ENCODE measurements at regions not wholly inside any gene's neighbourhood (a gene's known extent, or its start where the extent isn't known, plus 50 kb on each side); places are given as distances from the start of the nearest gene placed in this dataset.
"Not testable (repeated sequence)": the region's sequence is repeated elsewhere in the genome, so short reads cannot be mapped to it uniquely, and the experiment has no call there.

DNA sequence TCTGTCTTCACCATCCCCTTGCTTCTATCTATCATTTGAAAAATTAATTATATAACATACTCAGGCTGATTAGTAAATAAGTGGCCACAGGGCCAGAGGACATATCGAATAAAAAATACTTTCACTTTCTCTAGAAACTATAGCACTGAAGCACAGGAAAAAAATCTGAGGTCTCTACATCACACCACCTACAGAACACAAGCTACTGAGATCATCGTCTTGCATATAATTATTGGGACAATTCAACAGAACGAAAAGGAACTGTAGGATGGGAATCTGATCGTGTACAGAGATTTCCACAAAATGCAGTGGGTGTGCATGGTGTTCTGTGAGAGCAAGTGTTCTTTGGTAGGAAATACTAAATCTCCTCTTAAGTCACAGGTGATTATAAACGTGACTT is 289.6 kb upstream of the ERCC4 start:
- DNase-seq (no peak), ATAC-seq (no peak)
- Histone ChIP-seq H3K9me2 (replicated peaks; ENCODE audit: low read length) (no peaks in the 10 kb centered on the region), H4K20me1 (ENCODE audit: low read length) (no peaks in the 10 kb centered on the region), H3K79me2 (ENCODE audit: low read length) (no peaks in the 10 kb centered on the region), H2AFZ (ENCODE audit: low read length) (no peak overlapping the region), H3K9ac (ENCODE audit: low read length) (no peak overlapping the region), H3K4me1 (ENCODE audit: insufficient read depth, low read length) (no peaks in the 10 kb centered on the region), H3K4me3 (ENCODE audit: low read length) (no peak overlapping the region), H3K27ac (ENCODE audit: low read length) (no peak overlapping the region), H3K27me3 (ENCODE audit: low read length) (no peaks in the 10 kb centered on the region), H3K36me3 (ENCODE audit: low read depth, low read length) (no peaks in the 10 kb centered on the region), H3F3A (ENCODE audit: low read length, unreplicated experiment) (no peaks in the 10 kb centered on the region), H3K9me3 (ENCODE audit: low read length) (no peaks in the 10 kb centered on the region), H3K4me2 (ENCODE audit: low read length) (no peak overlapping the region)
- ChIA-PET CTCF (no interaction called here), POLR2A (ENCODE audit: unreplicated experiment) (no interaction called here)
- BruUV-seq (replicated peaks) = no TSS peak
- TF ChIP-seq EZH2phosphoT487 (IDR thresholded peaks at IDR 0.05; ENCODE audit: borderline replicate concordance, low read length) (no peak), EZH2 (IDR thresholded peaks at IDR 0.05; ENCODE audit: low read length, unreplicated experiment) (no peak)
- TF ChIP-seq, protein P1, sequence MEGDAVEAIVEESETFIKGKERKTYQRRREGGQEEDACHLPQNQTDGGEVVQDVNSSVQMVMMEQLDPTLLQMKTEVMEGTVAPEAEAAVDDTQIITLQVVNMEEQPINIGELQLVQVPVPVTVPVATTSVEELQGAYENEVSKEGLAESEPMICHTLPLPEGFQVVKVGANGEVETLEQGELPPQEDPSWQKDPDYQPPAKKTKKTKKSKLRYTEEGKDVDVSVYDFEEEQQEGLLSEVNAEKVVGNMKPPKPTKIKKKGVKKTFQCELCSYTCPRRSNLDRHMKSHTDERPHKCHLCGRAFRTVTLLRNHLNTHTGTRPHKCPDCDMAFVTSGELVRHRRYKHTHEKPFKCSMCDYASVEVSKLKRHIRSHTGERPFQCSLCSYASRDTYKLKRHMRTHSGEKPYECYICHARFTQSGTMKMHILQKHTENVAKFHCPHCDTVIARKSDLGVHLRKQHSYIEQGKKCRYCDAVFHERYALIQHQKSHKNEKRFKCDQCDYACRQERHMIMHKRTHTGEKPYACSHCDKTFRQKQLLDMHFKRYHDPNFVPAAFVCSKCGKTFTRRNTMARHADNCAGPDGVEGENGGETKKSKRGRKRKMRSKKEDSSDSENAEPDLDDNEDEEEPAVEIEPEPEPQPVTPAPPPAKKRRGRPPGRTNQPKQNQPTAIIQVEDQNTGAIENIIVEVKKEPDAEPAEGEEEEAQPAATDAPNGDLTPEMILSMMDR (conservative IDR thresholded peaks at IDR 0.05; ENCODE audit: low read depth, low read length) = no peak
- intact Hi-C loops (cut with micrococcal nuclease) = no loop called here

DNA sequence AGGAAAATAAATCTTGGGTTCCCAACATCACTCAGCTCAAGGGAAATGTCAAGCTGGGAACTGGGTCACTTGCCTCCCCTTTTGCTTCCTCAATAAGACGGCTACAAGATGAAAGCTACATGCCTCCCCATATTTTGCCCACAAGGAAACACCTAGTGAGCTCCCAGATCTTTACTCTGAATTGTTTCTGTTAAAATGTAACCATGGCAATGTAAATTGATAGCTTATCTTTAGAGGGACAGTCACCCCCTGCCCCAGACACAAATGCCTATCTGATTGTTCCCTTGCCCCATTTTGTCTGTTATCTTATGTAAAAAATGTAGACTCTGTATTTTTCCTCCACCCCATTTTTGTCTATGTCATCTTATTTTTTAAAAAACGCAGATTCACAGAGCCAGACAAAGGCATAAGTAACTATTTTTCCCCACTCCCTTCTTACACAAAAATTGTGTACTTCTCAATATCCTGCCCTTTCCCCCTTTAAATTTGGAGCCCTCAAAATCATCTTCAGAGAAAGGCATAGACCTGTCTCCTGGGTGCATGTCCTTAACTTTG is 288.7 kb upstream of the ERCC4 start:
- no peak overlapping the region for H2AFZ ChIP-seq (ENCODE audit: low read length)
- CTCF ChIA-PET = no interaction called here
- H3F3A ChIP-seq (ENCODE audit: low read length, unreplicated experiment) = no peaks in the 10 kb centered on the region
- DNase-seq (no peak), ATAC-seq (no peak)
- H3K4me3 ChIP-seq (ENCODE audit: low read length) = no peak overlapping the region
- H3K27me3 ChIP-seq (ENCODE audit: low read length) = no peaks in the 10 kb centered on the region
- BruUV-seq (replicated peaks) = no TSS peak
- POLR2A ChIA-PET (ENCODE audit: unreplicated experiment) = no interaction called here
- H3K9me2 ChIP-seq (replicated peaks; ENCODE audit: low read length) = no peaks in the 10 kb centered on the region
- intact Hi-C loops (cut with micrococcal nuclease) = no loop called here
- no peak overlapping the region for H3K9ac ChIP-seq (ENCODE audit: low read length)
- no peaks in the 10 kb centered on the region for H3K4me1 ChIP-seq (ENCODE audit: insufficient read depth, low read length)
- no peaks in the 10 kb centered on the region for H3K36me3 ChIP-seq (ENCODE audit: low read depth, low read length)
- no peak for TF ChIP-seq EZH2 (IDR thresholded peaks at IDR 0.05; ENCODE audit: low read length, unreplicated experiment)
- TF ChIP-seq, protein P1 (conservative IDR thresholded peaks at IDR 0.05; ENCODE audit: low read depth, low read length) = no peak
- no peak for TF ChIP-seq EZH2phosphoT487 (IDR thresholded peaks at IDR 0.05; ENCODE audit: borderline replicate concordance, low read length)
- H4K20me1 ChIP-seq (ENCODE audit: low read length) = no peaks in the 10 kb centered on the region
- H3K79me2 ChIP-seq (ENCODE audit: low read length) = no peaks in the 10 kb centered on the region
- no peak overlapping the region for H3K27ac ChIP-seq (ENCODE audit: low read length)
- H3K9me3 ChIP-seq (ENCODE audit: low read length) = no peaks in the 10 kb centered on the region
- H3K4me2 ChIP-seq (ENCODE audit: low read length) = no peak overlapping the region

DNA sequence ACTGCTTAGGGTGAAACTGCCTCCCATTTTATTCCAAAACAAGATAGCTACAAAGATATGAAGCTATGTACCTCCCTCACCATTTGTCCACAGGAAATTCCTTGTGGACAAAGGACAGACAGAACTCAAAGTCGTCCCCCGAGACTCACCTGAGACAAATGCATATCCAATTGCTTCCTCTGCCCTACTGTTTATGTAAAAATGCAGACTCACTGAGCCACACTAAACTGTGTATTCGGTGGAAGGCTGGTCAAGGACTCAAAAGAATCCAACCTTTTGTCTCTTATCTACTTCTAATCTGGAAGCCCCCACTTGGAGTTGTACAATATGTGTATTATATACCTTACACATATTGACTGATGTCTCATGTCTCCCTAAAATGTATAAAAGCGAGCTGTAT is 288.0 kb upstream of the ERCC4 start:
- no peaks in the 10 kb centered on the region for H3K9me3 ChIP-seq (ENCODE audit: low read length)
- no peak overlapping the region for H3K4me3 ChIP-seq (ENCODE audit: low read length)
- H3K4me2 ChIP-seq (ENCODE audit: low read length) = no peak overlapping the region
- H3K9me2 ChIP-seq (replicated peaks; ENCODE audit: low read length) = no peaks in the 10 kb centered on the region
- H3K9ac ChIP-seq (ENCODE audit: low read length) = no peak overlapping the region
- TF ChIP-seq, protein P1 (conservative IDR thresholded peaks at IDR 0.05; ENCODE audit: low read depth, low read length) = no peak
- TF ChIP-seq EZH2phosphoT487 (IDR thresholded peaks at IDR 0.05; ENCODE audit: borderline replicate concordance, low read length) (no peak), EZH2 (IDR thresholded peaks at IDR 0.05; ENCODE audit: low read length, unreplicated experiment) (no peak)
- ChIA-PET CTCF (no interaction called here), POLR2A (ENCODE audit: unreplicated experiment) (no interaction called here)
- no peaks in the 10 kb centered on the region for H3K36me3 ChIP-seq (ENCODE audit: low read depth, low read length)
- no peaks in the 10 kb centered on the region for H3K27me3 ChIP-seq (ENCODE audit: low read length)
- H3K27ac ChIP-seq (ENCODE audit: low read length) = no peak overlapping the region
- ATAC-seq (no peak), DNase-seq (no peak)
- H4K20me1 ChIP-seq (ENCODE audit: low read length) = no peaks in the 10 kb centered on the region
- BruUV-seq (replicated peaks) = no TSS peak
- no peaks in the 10 kb centered on the region for H3K79me2 ChIP-seq (ENCODE audit: low read length)
- H3K4me1 ChIP-seq (ENCODE audit: insufficient read depth, low read length) = no peaks in the 10 kb centered on the region
- intact Hi-C loops (cut with micrococcal nuclease) = no loop called here
- no peaks in the 10 kb centered on the region for H3F3A ChIP-seq (ENCODE audit: low read length, unreplicated experiment)
- no peak overlapping the region for H2AFZ ChIP-seq (ENCODE audit: low read length)

DNA sequence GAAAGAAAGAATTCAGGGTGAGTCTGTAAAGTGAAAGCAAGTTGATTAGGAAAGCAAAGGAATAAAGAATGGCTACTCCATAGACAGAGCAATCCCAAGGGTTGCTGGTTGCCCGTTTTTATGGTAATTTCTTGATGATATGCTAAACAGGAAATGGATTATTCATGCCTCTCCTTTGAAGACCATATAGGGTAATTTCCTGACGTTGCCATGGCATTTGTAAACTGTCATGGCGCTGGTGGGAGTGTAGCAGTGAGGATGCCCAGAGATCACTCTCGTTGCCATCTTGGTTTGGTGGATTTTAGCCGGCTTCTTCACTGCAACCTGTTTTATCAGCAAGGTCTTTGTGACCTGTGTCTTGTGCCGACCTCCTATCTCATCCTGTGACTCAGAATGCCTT is 287.4 kb upstream of the ERCC4 start:
- CTCF ChIA-PET; H3K4me2 ChIP-seq (ENCODE audit: low read length); BruUV-seq (replicated peaks); ATAC-seq; H3K79me2 ChIP-seq (ENCODE audit: low read length); H3F3A ChIP-seq (ENCODE audit: low read length, unreplicated experiment); H3K27ac ChIP-seq (ENCODE audit: low read length); H2AFZ ChIP-seq (ENCODE audit: low read length); H3K27me3 ChIP-seq (ENCODE audit: low read length); H3K4me3 ChIP-seq (ENCODE audit: low read length); POLR2A ChIA-PET (ENCODE audit: unreplicated experiment); H3K4me1 ChIP-seq (ENCODE audit: insufficient read depth, low read length); H3K36me3 ChIP-seq (ENCODE audit: low read depth, low read length); H3K9me3 ChIP-seq (ENCODE audit: low read length); H3K9me2 ChIP-seq (replicated peaks; ENCODE audit: low read length); H3K9ac ChIP-seq (ENCODE audit: low read length); H4K20me1 ChIP-seq (ENCODE audit: low read length); DNase-seq; intact Hi-C loops (cut with micrococcal nuclease): not testable (repeated sequence)

All from PC-3 (cell line).